Fibroblast of mammary gland (primary cell): ENCODE measurements at regions not wholly inside any gene's neighbourhood (a gene's known extent, or its start where the extent isn't known, plus 50 kb on each side); places are given as distances from the start of the nearest gene placed in this dataset.
"Not testable (repeated sequence)": the region's sequence is repeated elsewhere in the genome, so short reads cannot be mapped to it uniquely, and the experiment has no call there.

Experiments used
- DNase-seq: peaks from one replicate; pipeline ENCODE4 v3.0.0-alpha.2; 2010; ENCODE audit warnings: low read depth
- H3K4me3 ChIP-seq: 2 replicates; pipeline ENCODE4 v1.5.1; 2011; ENCODE audit warnings: low read depth, mild to moderate bottlenecking, low read length, moderate library complexity; ENCODE audit not compliant: control insufficient read depth
- TF ChIP-seq, protein P1 (sequence below): conservative IDR thresholded peaks from 2 replicates; pipeline ENCODE4 v1.5.1; 2011; ENCODE audit warnings: low read depth, low read length, inconsistent platforms; ENCODE audit not compliant: control insufficient read depth, insufficient read depth

DNA sequence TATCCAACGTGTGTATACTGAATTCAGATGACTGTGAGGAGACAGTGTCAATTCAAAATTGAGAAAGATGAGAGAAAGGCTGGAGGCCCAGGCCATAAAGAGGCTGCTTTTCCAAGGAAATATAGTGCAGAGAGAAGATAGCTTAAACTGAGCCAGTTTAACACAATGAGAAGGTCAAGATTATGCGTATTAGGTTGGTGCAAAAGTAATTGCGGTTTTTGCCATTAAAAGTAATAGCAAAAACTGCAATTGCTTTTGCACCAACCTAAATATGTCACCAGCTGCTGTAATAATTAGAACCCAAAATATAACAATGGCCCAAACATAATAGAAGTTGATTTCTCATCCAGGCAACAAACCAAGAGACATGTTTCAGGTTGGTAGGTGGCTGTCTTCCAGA is 148.7 kb upstream of the ATP5MC3 start:
- no peak for DNase-seq
- TF ChIP-seq, protein P1, sequence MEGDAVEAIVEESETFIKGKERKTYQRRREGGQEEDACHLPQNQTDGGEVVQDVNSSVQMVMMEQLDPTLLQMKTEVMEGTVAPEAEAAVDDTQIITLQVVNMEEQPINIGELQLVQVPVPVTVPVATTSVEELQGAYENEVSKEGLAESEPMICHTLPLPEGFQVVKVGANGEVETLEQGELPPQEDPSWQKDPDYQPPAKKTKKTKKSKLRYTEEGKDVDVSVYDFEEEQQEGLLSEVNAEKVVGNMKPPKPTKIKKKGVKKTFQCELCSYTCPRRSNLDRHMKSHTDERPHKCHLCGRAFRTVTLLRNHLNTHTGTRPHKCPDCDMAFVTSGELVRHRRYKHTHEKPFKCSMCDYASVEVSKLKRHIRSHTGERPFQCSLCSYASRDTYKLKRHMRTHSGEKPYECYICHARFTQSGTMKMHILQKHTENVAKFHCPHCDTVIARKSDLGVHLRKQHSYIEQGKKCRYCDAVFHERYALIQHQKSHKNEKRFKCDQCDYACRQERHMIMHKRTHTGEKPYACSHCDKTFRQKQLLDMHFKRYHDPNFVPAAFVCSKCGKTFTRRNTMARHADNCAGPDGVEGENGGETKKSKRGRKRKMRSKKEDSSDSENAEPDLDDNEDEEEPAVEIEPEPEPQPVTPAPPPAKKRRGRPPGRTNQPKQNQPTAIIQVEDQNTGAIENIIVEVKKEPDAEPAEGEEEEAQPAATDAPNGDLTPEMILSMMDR: no peak
- no peak overlapping the region for H3K4me3 ChIP-seq

DNA sequence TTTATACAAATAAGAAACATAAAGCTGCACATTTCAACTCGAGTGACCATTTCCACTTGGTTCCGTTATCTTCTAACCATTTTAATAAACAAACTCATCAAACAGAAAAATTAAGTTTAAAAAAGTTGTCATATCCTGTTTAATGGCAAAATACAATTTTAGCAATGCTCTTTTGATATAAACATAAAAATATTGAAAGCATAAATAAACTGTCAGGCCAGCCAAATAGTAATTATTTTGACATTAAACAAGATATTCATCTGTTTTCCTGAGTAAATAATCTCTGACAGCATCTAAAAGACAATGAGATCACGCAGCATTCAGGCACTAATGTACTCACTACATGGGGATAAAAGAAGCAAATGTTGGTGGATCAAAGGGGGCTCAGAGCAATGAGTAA is 145.3 kb upstream of the ATP5MC3 start:
- TF ChIP-seq, protein P1: no peak
- DNase-seq: no peak
- H3K4me3 ChIP-seq: no peak overlapping the region

- DNase-seq, H3K4me3 ChIP-seq: not testable (repeated sequence)
Observed at GRCh38 chr2:175326164-175326563, 144.7 kb upstream of the ATP5MC3 start.

DNA sequence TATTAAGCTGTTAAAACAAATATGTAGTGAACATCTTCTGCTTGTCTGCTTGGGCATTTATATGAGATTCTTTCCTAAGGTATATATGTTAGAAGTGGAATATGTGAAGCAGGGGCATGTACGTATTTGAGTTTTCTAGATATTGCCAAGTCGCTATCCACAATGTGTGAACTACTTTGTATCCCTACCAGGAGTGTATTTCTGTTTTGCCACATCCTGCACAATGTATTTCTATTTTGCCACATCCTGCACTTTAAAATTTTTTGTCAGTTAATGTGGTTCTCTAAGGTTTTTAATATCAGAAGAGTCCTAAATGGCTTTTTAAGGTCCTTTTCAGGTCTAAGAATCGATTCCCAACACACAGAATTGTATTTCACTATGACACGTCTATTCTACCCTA is 141.7 kb upstream of the ATP5MC3 start:
- TF ChIP-seq, protein P1: no peak
- DNase-seq: no peak
- H3K4me3 ChIP-seq: no peak overlapping the region

GRCh38 chr2:175318542-175318941 is 137.0 kb upstream of the ATP5MC3 start:
- no peak overlapping the region for H3K4me3 ChIP-seq
- DNase-seq: no peak
- TF ChIP-seq, protein P1: no peak

GRCh38 chr2:175317751-175318150 is 136.2 kb upstream of the ATP5MC3 start:
- TF ChIP-seq, protein P1: no peak
- no peak for DNase-seq
- no peak overlapping the region for H3K4me3 ChIP-seq

GRCh38 chr2:175312137-175312536 is 130.6 kb upstream of the ATP5MC3 start:
- TF ChIP-seq, protein P1: no peak
- no peak overlapping the region for H3K4me3 ChIP-seq
- DNase-seq: no peak
